ENCODE measurements at regions not wholly inside any gene's neighbourhood (a gene's known extent, or its start where the extent isn't known, plus 50 kb on each side); places are given as distances from the start of the nearest gene placed in this dataset.

DNA sequence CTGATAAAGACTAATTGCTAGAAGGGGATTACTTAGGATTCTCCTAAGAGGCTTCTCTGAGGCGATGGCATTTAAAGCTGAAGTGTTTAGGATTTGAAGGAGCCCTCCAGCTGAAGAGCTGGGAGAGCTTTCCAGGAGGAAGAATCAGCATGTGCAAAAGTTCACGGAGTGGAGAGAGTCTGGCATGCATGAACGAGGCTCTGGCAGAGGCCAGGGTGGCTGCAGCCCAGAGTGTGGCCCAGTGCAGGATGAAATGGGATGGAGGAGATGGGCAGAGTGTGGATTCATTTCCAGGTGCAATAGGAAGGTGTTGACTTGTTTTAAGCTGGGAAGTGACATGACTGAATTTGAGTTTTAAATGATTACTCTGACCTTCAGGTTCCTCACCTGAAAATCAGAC is 249.0 kb upstream of the CCL2 start:
- no peaks in the 10 kb centered on the region for H3K27me3 ChIP-seq
- no peak overlapping the region for H3K4me3 ChIP-seq
- 58% methylated on average over 3 of the region's 3 CpGs for WGBS
- H3K4me1 ChIP-seq: peaks cover 6% of the 10 kb centered on the region
- TF ChIP-seq, protein P1, sequence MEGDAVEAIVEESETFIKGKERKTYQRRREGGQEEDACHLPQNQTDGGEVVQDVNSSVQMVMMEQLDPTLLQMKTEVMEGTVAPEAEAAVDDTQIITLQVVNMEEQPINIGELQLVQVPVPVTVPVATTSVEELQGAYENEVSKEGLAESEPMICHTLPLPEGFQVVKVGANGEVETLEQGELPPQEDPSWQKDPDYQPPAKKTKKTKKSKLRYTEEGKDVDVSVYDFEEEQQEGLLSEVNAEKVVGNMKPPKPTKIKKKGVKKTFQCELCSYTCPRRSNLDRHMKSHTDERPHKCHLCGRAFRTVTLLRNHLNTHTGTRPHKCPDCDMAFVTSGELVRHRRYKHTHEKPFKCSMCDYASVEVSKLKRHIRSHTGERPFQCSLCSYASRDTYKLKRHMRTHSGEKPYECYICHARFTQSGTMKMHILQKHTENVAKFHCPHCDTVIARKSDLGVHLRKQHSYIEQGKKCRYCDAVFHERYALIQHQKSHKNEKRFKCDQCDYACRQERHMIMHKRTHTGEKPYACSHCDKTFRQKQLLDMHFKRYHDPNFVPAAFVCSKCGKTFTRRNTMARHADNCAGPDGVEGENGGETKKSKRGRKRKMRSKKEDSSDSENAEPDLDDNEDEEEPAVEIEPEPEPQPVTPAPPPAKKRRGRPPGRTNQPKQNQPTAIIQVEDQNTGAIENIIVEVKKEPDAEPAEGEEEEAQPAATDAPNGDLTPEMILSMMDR (IDR thresholded peaks at IDR 0.05): no peak
- TF ChIP-seq POLR2AphosphoS5 (IDR thresholded peaks at IDR 0.05): no peak
- no peak for TF ChIP-seq EP300 (IDR thresholded peaks at IDR 0.05)
- no peak for TF ChIP-seq POLR2A (IDR thresholded peaks at IDR 0.05)
- no peak for DNase-seq (ENCODE audit: low spot score in 2 of 2)
- H3K27ac ChIP-seq: no peak overlapping the region
- no peaks in the 10 kb centered on the region for H3K36me3 ChIP-seq
- no peaks in the 10 kb centered on the region for H3K9me3 ChIP-seq

DNA sequence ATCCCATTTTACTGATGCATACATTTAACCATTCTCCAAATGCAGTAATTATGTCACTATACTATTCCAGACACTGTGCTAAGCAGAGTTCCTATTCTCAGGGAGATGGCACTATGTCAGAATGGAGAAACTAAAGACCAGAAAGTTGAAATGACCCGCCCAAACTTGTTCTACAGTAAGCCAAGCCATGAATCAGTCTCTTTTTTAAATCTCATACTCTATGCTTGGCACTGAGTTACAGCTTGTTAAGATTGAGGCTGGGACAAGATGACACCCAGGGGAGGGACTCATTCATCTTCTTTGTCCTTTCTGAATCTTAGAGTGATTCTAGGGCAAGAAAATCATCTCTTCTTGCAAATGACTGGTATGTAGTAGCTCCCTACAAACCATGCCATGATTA is 247.0 kb upstream of the CCL2 start:
- Histone ChIP-seq H3K4me1 (peaks cover 6% of the 10 kb centered on the region), H3K27ac (no peak overlapping the region)

DNA sequence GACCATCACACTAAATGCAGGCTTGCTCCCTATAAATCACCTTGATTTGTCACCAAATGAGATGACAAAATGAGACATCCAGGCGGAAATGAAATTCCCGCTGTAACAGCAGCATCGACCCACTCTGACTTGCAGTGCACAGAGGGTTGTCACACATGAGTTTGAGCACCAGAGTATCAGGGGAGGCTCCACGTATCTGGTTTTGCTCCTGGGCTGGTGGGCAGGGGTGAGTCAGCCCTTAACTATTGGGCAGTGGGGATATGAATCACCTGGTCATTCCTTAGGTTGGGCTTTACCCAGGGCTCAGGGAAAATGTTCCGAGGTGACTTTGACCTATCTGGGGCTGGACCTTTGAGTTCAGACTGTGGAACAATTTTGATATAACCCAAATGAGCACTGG is 245.2 kb upstream of the CCL2 start:
- H3K27ac ChIP-seq: no peak overlapping the region
- DNase-seq (ENCODE audit: low spot score in 2 of 2): no peak
- no peaks in the 10 kb centered on the region for H3K36me3 ChIP-seq
- peaks cover 6% of the 10 kb centered on the region for H3K4me1 ChIP-seq
- 83% methylated on average over 5 of the region's 5 CpGs for WGBS
- H3K27me3 ChIP-seq: no peaks in the 10 kb centered on the region
- no peak for TF ChIP-seq POLR2AphosphoS5 (IDR thresholded peaks at IDR 0.05)
- no peak for TF ChIP-seq POLR2A (IDR thresholded peaks at IDR 0.05)
- TF ChIP-seq EP300 (IDR thresholded peaks at IDR 0.05): no peak
- TF ChIP-seq, protein P1 (IDR thresholded peaks at IDR 0.05): no peak
- H3K4me3 ChIP-seq: no peak overlapping the region
- no peaks in the 10 kb centered on the region for H3K9me3 ChIP-seq

More for the DNA sequence above, 247.0 kb upstream of the CCL2 start:
- no peak overlapping the region for H3K4me3 ChIP-seq
- no peaks in the 10 kb centered on the region for H3K36me3 ChIP-seq
- no peaks in the 10 kb centered on the region for H3K27me3 ChIP-seq
- no peaks in the 10 kb centered on the region for H3K9me3 ChIP-seq
- TF ChIP-seq EP300 (IDR thresholded peaks at IDR 0.05) (no peak), POLR2A (IDR thresholded peaks at IDR 0.05) (no peak)
- TF ChIP-seq, protein P1 (IDR thresholded peaks at IDR 0.05): no peak
- 27% methylated on average over 1 of the region's 1 CpG for WGBS
- DNase-seq (ENCODE audit: low spot score in 2 of 2): no peak

DNA sequence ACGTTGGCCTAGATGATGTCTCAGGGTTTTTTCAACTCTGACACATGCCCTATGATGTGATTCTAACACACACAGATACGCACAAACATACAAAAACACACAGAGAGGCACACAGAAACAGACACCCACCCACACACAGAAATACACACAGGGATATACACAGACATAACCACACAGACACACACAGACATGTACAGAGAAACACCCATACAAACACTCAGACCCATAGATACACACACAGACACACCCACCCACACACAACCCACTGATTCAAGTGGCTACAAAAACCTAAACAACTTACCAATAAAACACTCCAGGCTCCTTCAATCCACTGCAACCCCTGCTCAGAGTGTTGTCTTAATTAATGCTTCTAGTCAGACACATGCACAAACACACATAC is 244.6 kb upstream of the CCL2 start:
- WGBS: 79% methylated on average over 2 of the region's 2 CpGs
- H3K36me3 ChIP-seq: no peaks in the 10 kb centered on the region
- no peak overlapping the region for H3K4me3 ChIP-seq
- H3K27me3 ChIP-seq: no peaks in the 10 kb centered on the region
- no peak for DNase-seq (ENCODE audit: low spot score in 2 of 2)
- TF ChIP-seq EP300 (IDR thresholded peaks at IDR 0.05) (no peak), POLR2A (IDR thresholded peaks at IDR 0.05) (no peak), POLR2AphosphoS5 (IDR thresholded peaks at IDR 0.05) (no peak)
- TF ChIP-seq, protein P1 (IDR thresholded peaks at IDR 0.05): no peak
- no peak overlapping the region for H3K27ac ChIP-seq
- H3K4me1 ChIP-seq: peaks cover 6% of the 10 kb centered on the region
- no peaks in the 10 kb centered on the region for H3K9me3 ChIP-seq

DNA sequence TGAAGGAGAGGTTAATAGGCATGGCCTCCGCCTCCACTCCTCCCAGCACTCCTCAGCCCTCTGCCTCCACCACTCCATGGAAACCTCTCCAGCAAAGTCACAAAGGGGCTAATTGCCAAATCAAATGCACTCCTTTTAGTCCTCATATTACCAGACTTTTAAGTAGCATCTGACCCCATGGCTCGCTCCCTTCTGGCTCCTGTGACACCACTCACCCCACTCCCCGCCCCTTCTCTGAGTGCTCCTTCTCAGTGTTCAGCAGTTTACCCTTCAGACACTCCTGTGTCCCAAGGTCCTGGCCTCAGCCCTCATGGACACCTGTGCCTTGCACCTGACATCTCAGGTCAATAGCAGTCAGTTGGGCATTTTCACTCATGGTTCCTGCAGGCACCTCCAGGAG is 243.5 kb upstream of the CCL2 start:
- Histone ChIP-seq H3K4me1 (peaks cover 6% of the 10 kb centered on the region), H3K4me3 (no peak overlapping the region), H3K27me3 (no peaks in the 10 kb centered on the region), H3K36me3 (no peaks in the 10 kb centered on the region), H3K27ac (no peak overlapping the region), H3K9me3 (no peaks in the 10 kb centered on the region)
- no peak for TF ChIP-seq POLR2AphosphoS5 (IDR thresholded peaks at IDR 0.05)
- 92% methylated on average over 3 of the region's 3 CpGs for WGBS
- DNase-seq (ENCODE audit: low spot score in 2 of 2): no peak

DNA sequence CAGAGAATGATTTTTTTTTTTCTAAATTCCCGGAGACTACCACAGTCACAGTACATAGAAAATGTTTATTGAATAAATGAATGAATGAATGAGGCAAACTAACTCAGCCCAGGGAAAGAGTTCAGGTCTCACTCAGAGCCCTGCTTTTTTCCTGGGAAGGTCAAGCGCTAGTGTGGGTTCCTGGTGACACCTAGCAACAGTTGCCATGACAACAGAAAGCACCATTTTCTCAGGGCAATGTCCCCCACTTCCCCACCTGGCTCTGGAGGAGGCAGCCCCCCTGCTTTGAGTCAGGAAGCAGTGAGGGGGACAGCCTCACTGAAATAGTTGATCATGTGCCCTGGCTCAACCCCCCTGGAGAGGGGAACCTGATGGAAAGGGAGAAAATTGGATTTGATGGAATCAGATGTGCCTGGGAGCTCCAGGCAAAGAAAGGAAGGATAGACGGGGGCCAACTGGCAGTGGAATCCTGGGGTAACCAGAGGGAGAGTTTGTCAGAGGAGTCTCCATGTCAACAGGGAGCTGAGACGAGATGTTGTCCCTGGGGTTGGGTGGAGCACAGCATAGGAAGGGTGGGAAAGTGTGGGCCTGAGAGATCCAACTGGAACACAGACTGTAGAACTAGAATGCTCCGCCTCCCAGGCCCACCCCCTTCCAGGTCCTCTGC is 242.2 kb upstream of the CCL2 start:
- WGBS: 65% methylated on average over 5 of the region's 5 CpGs
- H3K36me3 ChIP-seq: no peaks in the 10 kb centered on the region
- DNase-seq (ENCODE audit: low spot score in 2 of 2): no peak
- no peaks in the 10 kb centered on the region for H3K9me3 ChIP-seq
- no peaks in the 10 kb centered on the region for H3K27me3 ChIP-seq
- TF ChIP-seq POLR2AphosphoS5 (IDR thresholded peaks at IDR 0.05): no peak
- TF ChIP-seq POLR2A (IDR thresholded peaks at IDR 0.05): no peak
- TF ChIP-seq EP300 (IDR thresholded peaks at IDR 0.05): no peak
- no peak overlapping the region for H3K27ac ChIP-seq
- peaks cover 1% of the 10 kb centered on the region for H3K4me1 ChIP-seq
- H3K4me3 ChIP-seq: no peak overlapping the region
